Activated CD8-positive, alpha-beta memory T cell treated with anti-CD3 and anti-CD28 coated beads, Interleukin-2, amount 50 U/mL, for 4 hours (primary cell): ENCODE measurements at regions not wholly inside any gene's neighbourhood (a gene's known extent, or its start where the extent isn't known, plus 50 kb on each side); places are given as distances from the start of the nearest gene placed in this dataset.
"Not testable (repeated sequence)": the region's sequence is repeated elsewhere in the genome, so short reads cannot be mapped to it uniquely, and the experiment has no call there.

Experiments
- DNase-seq: peaks from one replicate; pipeline ENCODE4 v3.0.0-alpha.2; 2020

GRCh38 chr16:66205287-66206231, 160.9 kb upstream of the CDH5 start:
- no peak for DNase-seq

GRCh38 chr16:66204756-66205155, 161.7 kb upstream of the CDH5 start:
- DNase-seq: no peak

- no peak for DNase-seq
Observed at GRCh38 chr16:66203476-66203875, 163.0 kb upstream of the CDH5 start.

- DNase-seq: no peak
Observed at GRCh38 chr16:66199189-66199588, 167.3 kb upstream of the CDH5 start.

- DNase-seq: no peak
Observed at GRCh38 chr16:66198641-66199040, 167.8 kb upstream of the CDH5 start.

GRCh38 chr16:66197668-66198278, 168.7 kb upstream of the CDH5 start:
- no peak for DNase-seq

GRCh38 chr16:66196770-66197169, 169.7 kb upstream of the CDH5 start:
- no peak for DNase-seq

- DNase-seq: no peak
Observed at GRCh38 chr16:66194866-66195265, 171.6 kb upstream of the CDH5 start.

- DNase-seq: no peak
Observed at GRCh38 chr16:66193543-66194229, 172.8 kb upstream of the CDH5 start.

- no peak for DNase-seq
Observed at GRCh38 chr16:66190411-66190810, 176.1 kb upstream of the CDH5 start.

GRCh38 chr16:66189951-66190350, 176.5 kb upstream of the CDH5 start:
- DNase-seq: no peak

- DNase-seq: no peak
Observed at GRCh38 chr16:66188917-66189725, 177.4 kb upstream of the CDH5 start.

GRCh38 chr16:66186251-66186785, 180.2 kb upstream of the CDH5 start:
- DNase-seq: no peak

GRCh38 chr16:66182592-66182991, 183.9 kb upstream of the CDH5 start:
- no peak for DNase-seq

GRCh38 chr16:66176731-66177130, 189.8 kb upstream of the CDH5 start:
- DNase-seq: no peak

GRCh38 chr16:66176111-66176510, 190.4 kb upstream of the CDH5 start:
- DNase-seq: no peak

- no peak for DNase-seq
Observed at GRCh38 chr16:66175636-66176035, 190.9 kb upstream of the CDH5 start.

- no peak for DNase-seq
Observed at GRCh38 chr16:66175058-66175457, 191.4 kb upstream of the CDH5 start.

GRCh38 chr16:66173796-66174195, 192.7 kb upstream of the CDH5 start:
- DNase-seq: not testable (repeated sequence)

- DNase-seq: not testable (repeated sequence)
Observed at GRCh38 chr16:66173181-66173580, 193.3 kb upstream of the CDH5 start.

- DNase-seq: no peak
Observed at GRCh38 chr16:66172463-66172862, 194.0 kb upstream of the CDH5 start.

GRCh38 chr16:66171578-66171977, 194.9 kb upstream of the CDH5 start:
- DNase-seq: no peak

GRCh38 chr16:66170989-66171388, 195.5 kb upstream of the CDH5 start:
- no peak for DNase-seq
